DOHH2 (cell line): ENCODE measurements at regions not wholly inside any gene's neighbourhood (a gene's known extent, or its start where the extent isn't known, plus 50 kb on each side); places are given as distances from the start of the nearest gene placed in this dataset.

ENCODE experiments used
- H3F3A ChIP-seq: fragments of 200-600 bp; sonication (generic), shearing (Covaris generic); 2 replicates; pipeline ENCODE4 v1.6.0; 2016; ENCODE audit warnings: antibody characterized with exemption, mild to moderate bottlenecking; ENCODE audit not compliant: control insufficient read depth, insufficient read depth
- H3K27ac ChIP-seq: fragments of 200-600 bp; sonication (generic); 2 replicates; pipeline ENCODE4 v1.5.1; 2014; ENCODE audit warnings: low read depth, mild to moderate bottlenecking, low read length, moderate library complexity
- H3K27me3 ChIP-seq: fragments of 200-600 bp; sonication (generic); 2 replicates; pipeline ENCODE4 v1.6.1; 2014; ENCODE audit warnings: mild to moderate bottlenecking, low read length, mixed read lengths; ENCODE audit not compliant: control insufficient read depth
- H3K36me3 ChIP-seq: fragments of 200-600 bp; sonication (generic); 2 replicates; pipeline ENCODE4 v1.6.1; 2014; ENCODE audit warnings: mild to moderate bottlenecking, low read length, moderate library complexity, mixed read lengths; ENCODE audit not compliant: control insufficient read depth
- H3K4me1 ChIP-seq: fragments of 200-600 bp; sonication (generic); 2 replicates; pipeline ENCODE4 v1.6.1; 2014; ENCODE audit warnings: mild to moderate bottlenecking, low read length, mixed read lengths; ENCODE audit not compliant: control insufficient read depth
- H3K4me2 ChIP-seq: fragments of 200-600 bp; sonication (generic); 2 replicates; pipeline ENCODE4 v1.6.0; 2014; ENCODE audit warnings: mild to moderate bottlenecking, low read length, moderate library complexity
- H3K4me3 ChIP-seq: fragments of 200-600 bp; sonication (generic); 2 replicates; pipeline ENCODE4 v1.5.1; 2014; ENCODE audit warnings: mild to moderate bottlenecking, low read length, mixed read lengths
- H3K79me2 ChIP-seq: fragments of 200-600 bp; sonication (generic); 2 replicates; pipeline ENCODE4 v1.6.1; 2014; ENCODE audit warnings: mild to moderate bottlenecking, low read length, mixed read lengths; ENCODE audit not compliant: control insufficient read depth
- H3K9me2 ChIP-seq: fragments of 200-600 bp; sonication (generic); replicated peaks from 2 replicates; pipeline ENCODE4 v1.6.1; 2014; ENCODE audit warnings: mild to moderate bottlenecking, low read length, mixed read lengths; ENCODE audit not compliant: control insufficient read depth
- H3K9me3 ChIP-seq: fragments of 200-600 bp; sonication (generic); 2 replicates; pipeline ENCODE4 v1.6.1; 2014; ENCODE audit warnings: antibody characterized with exemption, low read length, mixed read lengths; ENCODE audit not compliant: control insufficient read depth, insufficient read depth
- H4K20me1 ChIP-seq: fragments of 200-600 bp; sonication (generic); 2 replicates; pipeline ENCODE4 v1.6.0; 2014; ENCODE audit warnings: low read depth, mild to moderate bottlenecking, antibody characterized with exemption, low read length, moderate library complexity; ENCODE audit not compliant: control insufficient read depth, insufficient read depth
- EZH2phosphoT487 ChIP-seq: fragments of 200-600 bp; sonication (generic); IDR thresholded peaks from 2 replicates; pipeline ENCODE4 v1.6.1; 2017; ENCODE audit warnings: borderline replicate concordance, mild to moderate bottlenecking, antibody characterized with exemption, low read length, moderate library complexity, mixed read lengths
- TF ChIP-seq, protein P1 (sequence below): fragments of 200-600 bp; sonication (generic); IDR thresholded peaks from one replicate; pipeline ENCODE4 v1.5.1; 2014; ENCODE audit warnings: antibody characterized with exemption, mild to moderate bottlenecking, low read depth, low read length; ENCODE audit not compliant: poor library complexity, severe bottlenecking

DNA sequence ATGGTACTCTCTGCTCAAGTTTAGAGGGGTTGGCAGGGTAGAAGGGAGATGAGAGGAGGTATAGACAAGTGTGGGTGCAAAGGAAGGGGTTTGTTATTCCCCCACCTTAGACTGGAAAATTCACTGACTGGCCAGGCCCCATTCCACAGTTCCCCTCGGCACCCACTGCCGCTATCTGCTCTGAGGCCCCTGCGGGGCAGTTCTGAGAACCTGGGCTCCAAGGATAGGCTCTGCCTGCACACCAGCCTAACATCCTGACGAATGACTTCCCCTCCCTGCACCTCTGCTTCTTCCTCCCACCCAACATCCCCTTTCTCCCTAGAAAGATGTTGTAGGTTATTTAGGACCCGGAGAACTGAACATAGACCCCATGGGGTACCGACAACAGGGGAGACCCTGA, 303.9 kb upstream of the HDAC4 start:
- no peaks in the 10 kb centered on the region for H3K79me2 ChIP-seq
- H3K36me3 ChIP-seq: no peaks in the 10 kb centered on the region
- no peaks in the 10 kb centered on the region for H3K4me1 ChIP-seq
- no peak for TF ChIP-seq EZH2phosphoT487
- TF ChIP-seq, protein P1, sequence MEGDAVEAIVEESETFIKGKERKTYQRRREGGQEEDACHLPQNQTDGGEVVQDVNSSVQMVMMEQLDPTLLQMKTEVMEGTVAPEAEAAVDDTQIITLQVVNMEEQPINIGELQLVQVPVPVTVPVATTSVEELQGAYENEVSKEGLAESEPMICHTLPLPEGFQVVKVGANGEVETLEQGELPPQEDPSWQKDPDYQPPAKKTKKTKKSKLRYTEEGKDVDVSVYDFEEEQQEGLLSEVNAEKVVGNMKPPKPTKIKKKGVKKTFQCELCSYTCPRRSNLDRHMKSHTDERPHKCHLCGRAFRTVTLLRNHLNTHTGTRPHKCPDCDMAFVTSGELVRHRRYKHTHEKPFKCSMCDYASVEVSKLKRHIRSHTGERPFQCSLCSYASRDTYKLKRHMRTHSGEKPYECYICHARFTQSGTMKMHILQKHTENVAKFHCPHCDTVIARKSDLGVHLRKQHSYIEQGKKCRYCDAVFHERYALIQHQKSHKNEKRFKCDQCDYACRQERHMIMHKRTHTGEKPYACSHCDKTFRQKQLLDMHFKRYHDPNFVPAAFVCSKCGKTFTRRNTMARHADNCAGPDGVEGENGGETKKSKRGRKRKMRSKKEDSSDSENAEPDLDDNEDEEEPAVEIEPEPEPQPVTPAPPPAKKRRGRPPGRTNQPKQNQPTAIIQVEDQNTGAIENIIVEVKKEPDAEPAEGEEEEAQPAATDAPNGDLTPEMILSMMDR: no peak
- no peaks in the 10 kb centered on the region for H3K9me2 ChIP-seq
- no peak overlapping the region for H3K27ac ChIP-seq
- H4K20me1 ChIP-seq: no peaks in the 10 kb centered on the region
- no peak overlapping the region for H3K4me3 ChIP-seq
- no peaks in the 10 kb centered on the region for H3F3A ChIP-seq
- H3K9me3 ChIP-seq: no peaks in the 10 kb centered on the region
- H3K27me3 ChIP-seq: no peaks in the 10 kb centered on the region
- no peak overlapping the region for H3K4me2 ChIP-seq

DNA sequence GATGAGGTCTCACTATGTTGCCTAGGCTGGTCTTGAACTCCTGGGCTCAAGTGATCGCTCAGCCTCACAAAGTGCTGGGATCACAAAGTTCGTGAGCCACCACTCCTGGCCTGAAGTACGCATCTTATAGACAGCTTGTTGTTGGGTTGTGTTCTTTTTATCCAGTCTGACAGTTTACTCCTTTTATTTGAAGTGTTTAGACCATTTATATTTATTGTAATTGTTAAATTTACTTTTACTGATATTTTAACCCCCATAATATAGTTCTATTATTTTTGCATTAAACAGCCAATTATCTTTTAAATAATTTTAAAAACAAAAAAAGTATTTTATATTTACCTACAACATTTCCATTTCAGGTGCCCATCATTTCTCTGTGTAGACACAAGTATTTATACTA, 303.0 kb upstream of the HDAC4 start:
- Histone ChIP-seq H3K27ac (no peak overlapping the region), H3K9me3 (no peaks in the 10 kb centered on the region), H3K4me2 (no peak overlapping the region), H3K4me3 (no peak overlapping the region), H3F3A (no peaks in the 10 kb centered on the region), H3K36me3 (no peaks in the 10 kb centered on the region), H3K4me1 (no peaks in the 10 kb centered on the region), H3K27me3 (no peaks in the 10 kb centered on the region), H3K9me2 (no peaks in the 10 kb centered on the region), H4K20me1 (no peaks in the 10 kb centered on the region), H3K79me2 (no peaks in the 10 kb centered on the region)
- TF ChIP-seq, protein P1: no peak
- TF ChIP-seq EZH2phosphoT487: no peak

DNA sequence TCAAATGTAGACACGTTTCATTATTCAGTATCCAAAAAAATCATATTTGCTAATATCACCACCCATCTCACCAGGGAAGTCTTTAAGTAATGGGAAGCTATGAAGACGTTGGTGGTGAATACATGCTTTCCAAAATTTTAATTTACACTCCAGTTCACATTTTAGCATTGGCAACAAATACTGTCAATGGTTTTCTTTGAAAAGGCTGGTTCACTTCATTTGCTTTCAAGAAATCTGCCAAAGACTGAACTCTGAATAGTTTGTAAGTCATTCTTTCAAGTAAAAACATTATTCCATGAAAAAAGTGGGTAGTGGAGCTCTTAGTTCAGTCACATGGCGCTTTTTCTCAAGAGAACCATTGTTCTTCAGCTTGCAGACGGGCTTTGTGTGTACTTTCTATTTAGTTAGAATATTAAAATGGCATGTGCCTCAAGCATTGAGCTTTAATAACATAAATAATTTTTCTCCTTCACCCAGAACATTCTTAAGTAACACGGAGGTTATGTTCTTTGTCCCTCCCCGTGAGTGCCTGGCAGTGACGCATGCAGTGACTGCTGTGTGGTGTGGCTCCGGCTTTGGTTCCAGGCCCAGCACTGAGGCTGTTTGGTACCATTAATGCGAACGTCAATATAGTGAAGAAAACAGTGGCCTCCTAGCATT, 300.0 kb upstream of the HDAC4 start:
- Histone ChIP-seq H3K27me3 (no peaks in the 10 kb centered on the region), H3K36me3 (no peaks in the 10 kb centered on the region), H4K20me1 (no peaks in the 10 kb centered on the region), H3K9me3 (no peaks in the 10 kb centered on the region), H3K9me2 (no peaks in the 10 kb centered on the region), H3K4me1 (no peaks in the 10 kb centered on the region), H3F3A (no peaks in the 10 kb centered on the region), H3K4me2 (no peak overlapping the region), H3K27ac (no peak overlapping the region), H3K4me3 (no peak overlapping the region), H3K79me2 (no peaks in the 10 kb centered on the region)
- TF ChIP-seq, protein P1: no peak
- TF ChIP-seq EZH2phosphoT487: no peak
